ENCODE measurements at regions not wholly inside any gene's neighbourhood (a gene's known extent, or its start where the extent isn't known, plus 50 kb on each side); places are given as distances from the start of the nearest gene placed in this dataset.

GRCh38 chr5:5371957-5372356, 50.5 kb upstream of the ICE1 start:
- H3K4me1 ChIP-seq (ENCODE audit: insufficient read depth), result no peaks in the 10 kb centered on the region; the same call in 1 of the 2 replicates
- peak; percentile 67 for ATAC-seq
- Mint-ChIP-seq H3K4me3 (no peak overlapping the region), H3K27ac (no peak overlapping the region), H3K4me1 (peaks cover 22% of the 10 kb centered on the region), H3K36me3 (ENCODE audit: low read depth) (peaks cover 8% of the 10 kb centered on the region), H3K9me3 (peaks cover 17% of the 10 kb centered on the region), H3K27me3 (ENCODE audit: insufficient read depth, low read depth, poor library complexity) (peaks cover 10% of the 10 kb centered on the region)
- H2AFZ ChIP-seq, result no peak overlapping the region
- no peaks in the 10 kb centered on the region for H3K79me2 ChIP-seq (replicated peaks; ENCODE audit: insufficient read depth)
- no peaks in the 10 kb centered on the region for H3K36me3 ChIP-seq (ENCODE audit: insufficient read depth)
- no peaks in the 10 kb centered on the region for H3F3A ChIP-seq (replicated peaks; ENCODE audit: low read depth)
- H3K4me2 ChIP-seq, result no peak overlapping the region
- DNase-seq (ENCODE audit: low spot score), result no peak
- no peak overlapping the region for H3K27ac ChIP-seq (ENCODE audit: low read depth)
- H3K27me3 ChIP-seq (ENCODE audit: insufficient read depth), result no peaks in the 10 kb centered on the region
- H3K4me3 ChIP-seq, result no peak overlapping the region
- TF ChIP-seq ZNF462 (CRISPR knock-in tag; IDR thresholded peaks at IDR 0.05), result peak; percentile 86
- TF ChIP-seq, protein P1, sequence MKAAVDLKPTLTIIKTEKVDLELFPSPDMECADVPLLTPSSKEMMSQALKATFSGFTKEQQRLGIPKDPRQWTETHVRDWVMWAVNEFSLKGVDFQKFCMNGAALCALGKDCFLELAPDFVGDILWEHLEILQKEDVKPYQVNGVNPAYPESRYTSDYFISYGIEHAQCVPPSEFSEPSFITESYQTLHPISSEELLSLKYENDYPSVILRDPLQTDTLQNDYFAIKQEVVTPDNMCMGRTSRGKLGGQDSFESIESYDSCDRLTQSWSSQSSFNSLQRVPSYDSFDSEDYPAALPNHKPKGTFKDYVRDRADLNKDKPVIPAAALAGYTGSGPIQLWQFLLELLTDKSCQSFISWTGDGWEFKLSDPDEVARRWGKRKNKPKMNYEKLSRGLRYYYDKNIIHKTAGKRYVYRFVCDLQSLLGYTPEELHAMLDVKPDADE (IDR thresholded peaks at IDR 0.05), result no peak
- H4K20me1 ChIP-seq (replicated peaks; ENCODE audit: insufficient read depth), result no peaks in the 10 kb centered on the region
- peaks cover 25% of the 10 kb centered on the region; the same call in 1 of the 2 replicates for H3K9me2 ChIP-seq (ENCODE audit: insufficient read depth)

DNA sequence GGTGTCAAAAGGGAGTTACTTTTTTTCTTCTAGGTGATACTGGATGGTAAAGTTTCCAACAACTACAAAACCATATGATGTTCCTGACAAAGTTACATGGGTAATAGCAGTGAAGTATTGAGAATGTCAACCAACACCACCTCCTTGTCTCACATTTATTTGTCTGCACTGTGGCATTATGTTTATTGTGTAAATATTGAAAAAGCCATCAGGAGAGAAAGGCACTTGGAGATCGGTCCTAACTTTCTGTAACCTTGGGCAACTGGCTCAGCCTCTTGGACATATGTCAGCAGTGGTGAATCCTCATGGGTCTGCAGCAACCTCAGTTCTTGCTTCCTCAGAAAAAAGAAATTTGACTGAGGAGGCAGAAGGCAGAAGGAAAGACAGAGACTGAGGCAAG, 50.0 kb upstream of the ICE1 start:
- Histone ChIP-seq H3F3A (replicated peaks; ENCODE audit: low read depth) (no peaks in the 10 kb centered on the region), H3K79me2 (replicated peaks; ENCODE audit: insufficient read depth) (no peaks in the 10 kb centered on the region), H4K20me1 (replicated peaks; ENCODE audit: insufficient read depth) (no peaks in the 10 kb centered on the region), H3K27me3 (ENCODE audit: insufficient read depth) (no peaks in the 10 kb centered on the region), H3K4me2 (no peak overlapping the region), H3K9me2 (ENCODE audit: insufficient read depth) (peaks cover 25% of the 10 kb centered on the region; the same call in 1 of the 2 replicates), H3K36me3 (ENCODE audit: insufficient read depth) (no peaks in the 10 kb centered on the region), H2AFZ (no peak overlapping the region), H3K27ac (ENCODE audit: low read depth) (no peak overlapping the region), H3K4me3 (no peak overlapping the region), H3K4me1 (ENCODE audit: insufficient read depth) (no peaks in the 10 kb centered on the region; the same call in 1 of the 2 replicates)
- Mint-ChIP-seq H3K9me3 (peaks cover 21% of the 10 kb centered on the region), H3K4me3 (no peak overlapping the region), H3K4me1 (peaks cover 22% of the 10 kb centered on the region), H3K27ac (no peak overlapping the region), H3K27me3 (ENCODE audit: insufficient read depth, low read depth, poor library complexity) (peaks cover 8% of the 10 kb centered on the region), H3K36me3 (ENCODE audit: low read depth) (peaks cover 12% of the 10 kb centered on the region)
- TF ChIP-seq, protein P1 (IDR thresholded peaks at IDR 0.05), result no peak
- no peak for TF ChIP-seq JUNB (IDR thresholded peaks at IDR 0.05; ENCODE audit: unreplicated experiment)
- no peak for TF ChIP-seq NANOG (IDR thresholded peaks at IDR 0.05; ENCODE audit: borderline replicate concordance)
- TF ChIP-seq EZH2 (IDR thresholded peaks at IDR 0.05; ENCODE audit: low read depth, unreplicated experiment), result no peak
- TF ChIP-seq STAT1 (IDR thresholded peaks at IDR 0.05; ENCODE audit: unreplicated experiment), result no peak
- no peak for TF ChIP-seq ZNF114 (CRISPR knock-in tag; IDR thresholded peaks at IDR 0.05)
- DNase-seq (ENCODE audit: low spot score), result no peak
- ATAC-seq, result no peak
